ENCODE measurements at regions not wholly inside any gene's neighbourhood (a gene's known extent, or its start where the extent isn't known, plus 50 kb on each side); places are given as distances from the start of the nearest gene placed in this dataset.
"Not testable (repeated sequence)": the region's sequence is repeated elsewhere in the genome, so short reads cannot be mapped to it uniquely, and the experiment has no call there.

DNA sequence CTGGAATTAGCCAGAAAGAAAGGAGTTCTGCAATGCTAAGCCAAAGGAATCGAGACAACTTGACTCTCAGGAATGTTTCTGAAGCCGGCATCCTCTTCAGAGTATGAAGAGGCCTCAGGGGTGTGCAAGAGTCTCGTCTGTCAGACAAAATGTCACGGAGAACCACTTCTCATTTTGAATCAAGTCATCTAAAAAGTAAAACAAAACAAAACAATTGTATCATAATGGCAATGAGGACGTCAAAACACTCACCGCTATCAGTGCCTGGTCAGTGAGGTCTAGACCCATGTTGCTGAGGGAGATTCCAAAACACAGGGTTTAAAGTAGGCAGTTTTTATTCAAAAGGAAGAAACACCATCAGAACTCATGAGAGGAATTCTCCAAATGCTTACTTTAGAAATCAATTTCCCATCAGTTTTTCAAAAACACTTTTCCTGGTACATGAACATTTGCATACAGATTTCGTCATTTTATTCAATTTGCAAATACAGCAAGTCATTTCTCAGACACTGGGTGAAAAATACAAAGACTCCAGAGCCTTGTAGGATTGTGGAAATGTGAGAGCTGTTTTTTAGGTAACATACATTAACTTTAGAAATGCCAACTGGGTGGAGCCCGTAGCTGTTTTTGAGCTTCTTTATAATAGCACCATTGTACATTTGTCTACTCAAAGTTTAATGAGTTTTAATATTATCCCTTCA, 89.5 kb upstream of the MAP3K1 start:
- H3K36me3 Mint-ChIP-seq: no peaks in the 10 kb centered on the region
- H3K4me1 Mint-ChIP-seq: peaks cover 0 to 9% (median 2%) of the 10 kb centered on the region in 3 donors
- POLR2A ChIA-PET: no interaction called here
- H3K4me1 ChIP-seq (ENCODE audit: insufficient read depth, low read length): no peaks in the 10 kb centered on the region
- no peak for DNase-seq
- no peak overlapping the region for H3K27ac ChIP-seq (ENCODE audit: low read depth, low read length)
- no peaks in the 10 kb centered on the region for H3K9me3 Mint-ChIP-seq
- H3K36me3 ChIP-seq (ENCODE audit: insufficient read depth, low read length): no peaks in the 10 kb centered on the region
- H3K27me3 Mint-ChIP-seq: peaks cover 2 to 11% of the 10 kb centered on the region in 2 donors
- H3K27me3 ChIP-seq (ENCODE audit: insufficient read depth, low read length, poor library complexity, severe bottlenecking): no peaks in the 10 kb centered on the region
- no peak overlapping the region for H3K4me3 Mint-ChIP-seq
- no peak overlapping the region for H3K4me3 ChIP-seq (ENCODE audit: low read length)
- no peaks in the 10 kb centered on the region for H3K9me3 ChIP-seq (ENCODE audit: low read length)
- H3K27ac Mint-ChIP-seq: no peak overlapping the region
- CTCF ChIA-PET: no interaction called here

DNA sequence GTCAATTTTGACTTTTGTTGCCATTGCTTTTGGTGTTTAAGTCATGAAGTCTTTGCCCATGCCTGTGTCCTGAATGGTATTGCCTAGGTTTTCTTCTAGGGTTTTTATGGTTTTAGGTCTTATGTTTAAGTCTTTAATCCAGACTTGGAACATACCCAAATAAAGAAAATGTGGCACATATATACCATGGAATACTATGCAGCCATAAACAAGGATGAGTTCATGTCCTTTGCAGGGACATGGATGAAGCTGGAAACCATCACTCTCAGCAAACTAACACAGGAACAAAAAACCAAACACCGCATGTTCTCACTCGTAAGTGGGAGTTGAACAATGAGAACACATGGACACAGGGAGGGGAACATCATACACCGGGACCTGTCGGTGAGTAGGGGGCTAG, 90.5 kb upstream of the MAP3K1 start:
- peaks cover 2 to 16% of the 10 kb centered on the region in 2 donors for H3K27me3 Mint-ChIP-seq
- H3K4me3 ChIP-seq (ENCODE audit: low read length); H3K4me3 Mint-ChIP-seq; H3K27ac Mint-ChIP-seq; H3K27ac ChIP-seq (ENCODE audit: low read depth, low read length); H3K36me3 ChIP-seq (ENCODE audit: insufficient read depth, low read length); H3K9me3 ChIP-seq (ENCODE audit: low read length); POLR2A ChIA-PET; DNase-seq; H3K4me1 ChIP-seq (ENCODE audit: insufficient read depth, low read length); H3K36me3 Mint-ChIP-seq; H3K4me1 Mint-ChIP-seq; CTCF ChIA-PET; H3K27me3 ChIP-seq (ENCODE audit: insufficient read depth, low read length, poor library complexity, severe bottlenecking); H3K9me3 Mint-ChIP-seq: not testable (repeated sequence)

DNA sequence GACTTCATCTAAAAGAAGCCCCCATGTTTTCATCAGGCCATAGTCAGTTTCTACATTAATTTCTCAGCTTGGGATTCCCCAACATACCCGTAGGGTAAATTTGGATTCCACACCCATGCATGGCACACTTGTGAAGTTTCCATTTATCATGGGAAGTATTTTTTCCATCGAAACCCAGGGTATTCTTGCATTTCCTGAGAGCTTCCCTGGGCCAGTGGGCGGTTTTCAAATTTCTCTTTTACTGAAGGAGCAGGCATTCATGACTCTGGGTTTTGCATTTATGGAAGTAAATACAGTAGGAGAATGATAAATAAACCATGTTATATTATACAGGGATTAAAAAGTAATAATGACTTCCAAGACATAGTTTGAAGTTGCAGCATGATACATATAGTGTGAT, 93.0 kb upstream of the MAP3K1 start:
- Histone ChIP-seq H3K4me1 (ENCODE audit: insufficient read depth, low read length) (peaks cover 5% of the 10 kb centered on the region), H3K36me3 (ENCODE audit: insufficient read depth, low read length) (no peaks in the 10 kb centered on the region), H3K27ac (ENCODE audit: low read depth, low read length) (no peak overlapping the region), H3K9me3 (ENCODE audit: low read length) (no peaks in the 10 kb centered on the region), H3K4me3 (ENCODE audit: low read length) (no peak overlapping the region), H3K27me3 (ENCODE audit: insufficient read depth, low read length, poor library complexity, severe bottlenecking) (no peaks in the 10 kb centered on the region)
- no peak for DNase-seq
- CTCF ChIA-PET: no interaction called here
- Mint-ChIP-seq H3K9me3 (no peaks in the 10 kb centered on the region), H3K36me3 (no peaks in the 10 kb centered on the region), H3K27me3 (peaks cover 6 to 27% of the 10 kb centered on the region in 2 donors), H3K27ac (no peak overlapping the region), H3K4me1 (peaks cover 0 to 2% (median under 1%) of the 10 kb centered on the region in 3 donors), H3K4me3 (no peak overlapping the region)
- POLR2A ChIA-PET: no interaction called here

DNA sequence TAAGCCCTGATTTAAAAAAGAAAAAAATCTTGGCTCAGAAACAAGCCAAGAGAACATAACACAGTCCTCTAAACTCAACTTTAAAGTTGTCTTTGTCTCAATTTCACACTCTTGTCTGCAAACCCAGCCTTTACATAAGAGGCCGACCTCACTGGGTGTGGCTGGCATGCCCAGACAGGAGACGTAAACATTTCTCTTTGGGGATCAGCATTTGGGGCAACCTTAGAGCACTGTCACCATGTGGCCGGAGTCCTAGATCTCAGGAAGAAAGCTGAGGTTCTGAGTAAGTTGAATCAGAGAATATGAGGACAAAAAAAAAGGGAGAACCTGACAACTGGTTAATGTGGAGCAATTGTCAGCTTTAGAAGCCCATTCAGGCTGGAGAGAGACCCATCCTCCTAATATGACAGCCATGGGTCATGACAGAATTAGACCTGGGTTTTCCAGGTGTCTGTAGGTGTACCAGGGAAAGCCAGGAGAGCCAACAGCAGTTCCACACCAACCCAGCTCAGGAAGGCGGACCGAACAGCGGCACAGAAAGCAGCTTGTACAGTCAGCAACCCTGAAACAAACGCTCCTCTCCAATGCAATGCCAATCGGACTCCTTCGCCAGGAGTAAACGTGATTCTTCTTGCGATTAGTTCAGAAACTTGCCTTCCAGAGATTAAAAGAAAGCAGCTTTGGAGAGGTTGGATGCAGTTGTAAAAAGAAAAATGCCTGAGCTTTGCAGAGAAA, 97.9 kb upstream of the MAP3K1 start:
- Histone ChIP-seq H3K9me3 (ENCODE audit: low read length) (no peaks in the 10 kb centered on the region), H3K27ac (ENCODE audit: low read depth, low read length) (no peak overlapping the region), H3K27me3 (ENCODE audit: insufficient read depth, low read length, poor library complexity, severe bottlenecking) (no peaks in the 10 kb centered on the region), H3K4me1 (ENCODE audit: insufficient read depth, low read length) (peaks cover 12% of the 10 kb centered on the region), H3K4me3 (ENCODE audit: low read length) (no peak overlapping the region), H3K36me3 (ENCODE audit: insufficient read depth, low read length) (no peaks in the 10 kb centered on the region)
- Mint-ChIP-seq H3K27me3 (peaks cover 4 to 25% of the 10 kb centered on the region in 2 donors), H3K9me3 (no peaks in the 10 kb centered on the region), H3K4me3 (no peak overlapping the region), H3K36me3 (no peaks in the 10 kb centered on the region), H3K4me1 (peaks cover 0 to 5% (median 2%) of the 10 kb centered on the region in 3 donors), H3K27ac (peak overlapping the region in 1 of 8 donors; percentile 1)
- CTCF ChIA-PET: no interaction called here
- no peak for DNase-seq
- POLR2A ChIA-PET: no interaction called here

DNA sequence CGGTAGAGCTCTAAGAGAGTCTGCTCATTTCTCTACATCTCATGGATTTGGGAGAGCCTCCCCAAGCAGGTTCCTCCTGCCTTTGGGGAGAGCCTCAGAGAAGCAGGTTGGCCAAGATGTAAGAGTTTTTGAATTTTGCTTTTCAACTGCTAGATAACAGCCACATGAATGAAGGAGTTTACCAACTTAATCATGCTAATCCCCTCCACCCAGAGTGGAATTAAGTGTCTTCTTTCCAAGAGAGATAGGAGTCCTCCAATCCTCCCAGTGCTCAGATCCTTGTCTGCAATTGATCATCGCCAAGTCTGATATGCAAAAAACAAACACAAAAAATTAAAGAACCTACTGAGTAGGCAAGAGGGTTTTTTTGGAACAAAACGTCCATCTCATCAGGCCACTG, 99.4 kb upstream of the MAP3K1 start:
- ChIA-PET POLR2A (no interaction called here), CTCF (no interaction called here)
- H3K27me3 ChIP-seq (ENCODE audit: insufficient read depth, low read length, poor library complexity, severe bottlenecking): no peaks in the 10 kb centered on the region
- H3K4me1 ChIP-seq (ENCODE audit: insufficient read depth, low read length): peaks cover 12% of the 10 kb centered on the region
- no peaks in the 10 kb centered on the region for H3K36me3 ChIP-seq (ENCODE audit: insufficient read depth, low read length)
- Mint-ChIP-seq H3K27ac (no peak overlapping the region), H3K9me3 (no peaks in the 10 kb centered on the region), H3K27me3 (peaks cover 4 to 25% of the 10 kb centered on the region in 2 donors), H3K4me1 (peaks cover 4 to 12% (median 5%) of the 10 kb centered on the region in 3 donors), H3K36me3 (no peaks in the 10 kb centered on the region), H3K4me3 (no peak overlapping the region)
- no peaks in the 10 kb centered on the region for H3K9me3 ChIP-seq (ENCODE audit: low read length)
- no peak overlapping the region for H3K27ac ChIP-seq (ENCODE audit: low read depth, low read length)
- no peak for DNase-seq
- H3K4me3 ChIP-seq (ENCODE audit: low read length): no peak overlapping the region

DNA sequence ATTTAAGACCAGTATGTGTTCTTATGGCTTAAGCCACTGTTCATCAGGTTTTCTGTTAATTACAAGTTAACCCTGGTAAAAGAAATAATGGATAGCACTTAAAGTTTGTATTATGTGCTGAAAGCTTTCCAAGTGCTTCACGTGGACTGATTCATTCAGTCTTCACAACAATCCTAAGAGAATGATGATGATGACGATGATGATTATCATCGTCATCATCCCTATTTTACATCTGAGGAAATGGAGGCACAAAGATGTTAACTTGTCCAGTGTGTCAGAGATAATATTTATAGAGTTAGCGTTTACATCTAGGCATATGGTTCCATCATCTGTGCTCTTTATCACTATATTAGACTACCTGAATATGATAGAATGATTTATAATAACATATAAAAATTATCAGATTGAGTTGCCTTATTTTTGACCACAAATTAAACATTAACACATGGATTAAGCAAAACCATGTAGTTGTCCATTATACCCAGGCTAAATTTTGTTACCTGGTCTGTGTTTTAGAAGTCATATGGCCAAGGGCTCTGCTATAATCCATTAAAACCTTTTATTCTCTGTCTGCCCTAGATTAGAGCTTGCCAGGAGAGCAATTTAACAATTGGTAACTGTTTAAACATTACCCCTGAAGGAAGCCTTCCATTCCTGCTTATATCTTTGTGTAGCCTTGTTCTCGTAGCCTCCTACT, 102.3 kb upstream of the MAP3K1 start:
- no peak for DNase-seq
- Histone ChIP-seq H3K27me3 (ENCODE audit: insufficient read depth, low read length, poor library complexity, severe bottlenecking) (no peaks in the 10 kb centered on the region), H3K27ac (ENCODE audit: low read depth, low read length) (no peak overlapping the region), H3K9me3 (ENCODE audit: low read length) (no peaks in the 10 kb centered on the region), H3K36me3 (ENCODE audit: insufficient read depth, low read length) (no peaks in the 10 kb centered on the region), H3K4me3 (ENCODE audit: low read length) (no peak overlapping the region), H3K4me1 (ENCODE audit: insufficient read depth, low read length) (peaks cover 12% of the 10 kb centered on the region)
- H3K4me3 Mint-ChIP-seq: no peak overlapping the region
- no peak overlapping the region for H3K27ac Mint-ChIP-seq
- peaks cover 4 to 18% (median 7%) of the 10 kb centered on the region in 3 donors for H3K4me1 Mint-ChIP-seq
- H3K27me3 Mint-ChIP-seq: peaks cover 0 to 15% of the 10 kb centered on the region in 2 donors
- peaks cover 0 to 6% (median 0%) of the 10 kb centered on the region in 3 donors for H3K36me3 Mint-ChIP-seq
- ChIA-PET POLR2A (no interaction called here), CTCF (no interaction called here)
- H3K9me3 Mint-ChIP-seq: peaks cover 0 to 5% (median 0%) of the 10 kb centered on the region in 5 donors

DNA sequence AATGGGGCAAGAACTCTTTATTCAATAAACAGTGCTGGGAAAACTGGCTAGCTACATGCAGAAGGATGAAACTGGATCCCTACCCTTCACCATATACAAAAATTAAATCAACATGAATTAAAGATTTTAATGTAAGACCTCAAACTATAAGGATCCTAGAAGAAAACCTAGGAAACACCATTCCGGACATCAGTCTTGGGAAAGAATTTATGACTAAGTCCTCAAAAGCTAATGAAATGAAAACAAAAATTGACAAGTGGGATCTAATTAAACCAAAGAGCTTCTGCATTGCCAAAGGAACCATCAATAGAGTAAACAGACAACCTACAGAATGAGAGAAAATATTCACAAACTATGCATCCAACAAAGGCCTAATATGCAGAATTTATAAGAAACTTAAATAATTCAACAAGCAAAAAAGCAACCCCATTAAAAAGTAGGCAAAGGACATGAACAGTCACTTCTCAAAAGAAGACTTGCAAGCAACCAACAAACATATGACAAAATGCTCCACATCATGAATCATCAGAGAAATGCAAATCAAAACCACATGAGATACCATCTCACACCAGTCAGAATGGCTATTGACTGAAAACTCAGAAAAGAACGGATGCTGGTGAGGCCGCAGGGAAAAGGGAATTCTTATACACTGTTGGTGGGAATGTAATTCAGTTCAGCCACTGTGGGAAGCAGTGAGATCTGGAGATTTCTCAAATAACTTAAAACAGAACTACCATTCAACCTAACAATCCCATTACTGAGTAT, 104.3 kb upstream of the MAP3K1 start:
- Mint-ChIP-seq H3K27ac (peak overlapping the region in 1 of 8 donors; percentile 27), H3K9me3 (peaks cover 0 to 5% (median 0%) of the 10 kb centered on the region in 5 donors), H3K4me1 (peaks cover 4 to 14% (median 5%) of the 10 kb centered on the region in 3 donors), H3K4me3 (no peak overlapping the region), H3K36me3 (peaks cover 0 to 6% (median 0%) of the 10 kb centered on the region in 3 donors), H3K27me3 (peaks cover 0 to 17% of the 10 kb centered on the region in 2 donors)
- H3K36me3 ChIP-seq (ENCODE audit: insufficient read depth, low read length): no peaks in the 10 kb centered on the region
- no peaks in the 10 kb centered on the region for H3K27me3 ChIP-seq (ENCODE audit: insufficient read depth, low read length, poor library complexity, severe bottlenecking)
- no peak overlapping the region for H3K27ac ChIP-seq (ENCODE audit: low read depth, low read length)
- H3K4me3 ChIP-seq (ENCODE audit: low read length): no peak overlapping the region
- POLR2A ChIA-PET: no interaction called here
- no peaks in the 10 kb centered on the region for H3K9me3 ChIP-seq (ENCODE audit: low read length)
- CTCF ChIA-PET: no interaction called here
- DNase-seq: no peak
- H3K4me1 ChIP-seq (ENCODE audit: insufficient read depth, low read length): no peaks in the 10 kb centered on the region
